HG02759 (cell line): ENCODE measurements at regions not wholly inside any gene's neighbourhood (a gene's known extent, or its start where the extent isn't known, plus 50 kb on each side); places are given as distances from the start of the nearest gene placed in this dataset.
A peak's percentile ranks its signal among the peaks of the same experiment; 100 is the strongest.
"Not testable (repeated sequence)": the region's sequence is repeated elsewhere in the genome, so short reads cannot be mapped to it uniquely, and the experiment has no call there.

Source experiments
- ATAC-seq: cut with Tn5 transposase; IDR thresholded peaks from one replicate; pipeline ENCODE4 v1.9.1; 2021; ENCODE audit warnings: mild to moderate bottlenecking, moderate library complexity; ENCODE audit not compliant: unreplicated experiment

DNA sequence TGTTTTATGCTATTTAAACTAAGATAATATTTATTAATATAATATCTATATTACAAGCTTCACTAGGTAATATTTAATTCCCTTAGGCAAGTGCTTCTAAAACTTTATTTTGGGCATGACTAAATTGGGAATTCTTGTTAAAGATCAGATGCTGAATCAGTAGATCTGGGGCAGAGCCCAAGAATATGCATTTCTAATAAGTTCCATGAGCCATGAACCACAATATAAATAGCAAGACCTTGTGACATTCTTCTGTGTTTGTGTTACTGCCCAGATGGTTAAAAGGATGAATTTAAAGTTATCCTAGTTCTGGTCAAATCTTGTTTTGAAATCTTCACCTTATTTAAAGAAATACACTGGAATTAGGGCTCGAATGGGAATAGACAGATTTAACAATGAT is 258.4 kb upstream of the CACNA2D1 start:
- ATAC-seq, result no peak

DNA sequence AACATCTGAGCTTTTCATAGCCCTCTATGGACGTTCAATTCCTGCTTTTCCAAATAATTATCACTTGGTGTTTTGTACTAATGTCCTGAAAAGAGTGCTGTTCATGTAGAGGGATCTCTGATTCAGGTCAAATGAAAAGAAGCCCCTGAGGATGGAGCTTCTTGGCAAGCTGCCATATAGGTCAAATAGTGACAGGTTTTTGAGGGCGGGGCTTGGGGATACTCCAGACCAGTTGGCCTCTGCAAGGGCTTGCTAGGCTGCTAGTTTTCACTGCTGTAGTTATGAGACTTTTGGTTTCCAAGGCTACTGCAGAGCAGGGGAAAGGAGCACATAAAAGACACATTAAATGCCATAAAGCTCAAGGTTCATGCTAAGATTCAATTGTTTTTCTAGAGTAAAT is 257.2 kb upstream of the CACNA2D1 start:
- no peak for ATAC-seq

DNA sequence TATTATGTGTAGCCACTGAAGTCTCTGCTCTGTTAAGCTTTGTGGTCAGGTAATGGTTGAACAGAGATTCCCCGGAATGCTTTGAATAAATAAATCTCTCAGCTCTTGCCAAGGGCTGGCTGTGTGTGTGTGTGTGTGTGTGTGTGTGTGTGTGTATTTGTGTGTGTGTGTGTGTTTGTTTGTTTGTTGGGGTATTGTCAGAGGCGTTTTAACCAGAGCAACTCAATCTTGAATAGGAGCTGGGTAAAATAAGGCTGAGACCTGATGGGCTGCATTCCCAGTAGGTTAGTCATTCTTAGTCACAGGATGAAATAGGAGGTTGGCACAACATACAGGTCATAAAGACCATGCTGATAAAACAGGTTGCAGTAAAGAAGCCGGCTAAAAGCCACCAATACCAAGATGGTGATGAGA is 256.2 kb upstream of the CACNA2D1 start:
- ATAC-seq, result no peak

DNA sequence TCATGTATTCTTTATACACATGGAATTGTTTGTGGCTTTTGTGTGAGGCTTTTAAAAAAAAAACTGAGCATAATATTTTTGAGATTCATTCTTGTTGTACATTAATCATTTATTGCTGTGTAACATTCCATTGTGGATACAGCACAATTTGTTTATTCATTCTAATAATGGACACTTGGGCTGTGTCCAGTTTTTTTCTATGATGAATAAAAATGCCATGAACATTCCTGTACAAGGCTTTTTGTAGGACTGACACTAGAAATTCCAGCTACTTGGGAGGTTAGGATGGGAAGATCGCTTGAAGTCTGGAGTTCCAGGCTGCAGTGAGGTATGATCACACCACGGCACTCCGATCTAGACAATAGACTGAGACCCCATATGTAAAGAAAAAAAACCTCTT is 254.3 kb upstream of the CACNA2D1 start:
- ATAC-seq, result no peak

- no peak for ATAC-seq
These were observed 253.1 kb upstream of the CACNA2D1 start for GRCh38 chr7:82696631-82697030.

- no peak for ATAC-seq
These were observed 250.4 kb upstream of the CACNA2D1 start for GRCh38 chr7:82694022-82694421.

DNA sequence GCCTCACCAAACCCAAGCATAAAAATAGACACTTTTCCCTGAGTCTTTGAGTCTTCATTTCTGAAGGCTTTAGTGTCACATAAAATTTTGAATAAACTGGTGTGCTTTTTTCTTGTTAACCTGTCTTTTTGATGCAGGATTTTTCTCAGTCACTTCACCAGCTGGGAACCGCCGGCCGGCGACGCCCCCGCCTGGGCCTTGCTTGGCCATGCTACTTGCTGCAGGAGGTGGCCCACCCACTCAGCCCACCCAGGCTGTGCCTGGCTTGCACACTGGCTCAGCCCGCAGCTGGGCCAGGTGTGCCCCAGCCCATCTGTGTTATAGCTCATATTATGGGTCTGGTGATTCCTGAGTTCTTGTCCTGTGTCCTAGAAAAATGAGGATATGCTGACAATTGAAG is 247.4 kb upstream of the CACNA2D1 start:
- ATAC-seq, result no peak

DNA sequence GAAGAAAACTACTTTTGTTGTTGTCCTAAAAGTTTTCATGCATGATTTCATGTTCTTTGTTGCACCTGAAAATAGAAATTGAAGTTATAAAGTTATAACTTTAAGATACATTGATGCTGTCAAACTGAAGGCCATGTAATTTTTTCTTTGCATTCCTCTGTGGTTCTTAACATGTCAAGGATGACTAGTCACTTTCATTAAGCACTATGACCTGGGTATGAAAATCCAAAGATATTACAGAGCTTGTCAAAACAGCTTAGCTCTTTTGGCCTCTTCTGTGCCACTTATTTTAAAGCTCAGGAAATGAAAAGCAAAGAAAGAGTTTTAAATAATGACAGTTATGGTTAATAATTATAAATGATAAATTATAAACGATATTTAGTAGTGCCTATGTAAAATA is 241.6 kb upstream of the CACNA2D1 start:
- ATAC-seq, result no peak

DNA sequence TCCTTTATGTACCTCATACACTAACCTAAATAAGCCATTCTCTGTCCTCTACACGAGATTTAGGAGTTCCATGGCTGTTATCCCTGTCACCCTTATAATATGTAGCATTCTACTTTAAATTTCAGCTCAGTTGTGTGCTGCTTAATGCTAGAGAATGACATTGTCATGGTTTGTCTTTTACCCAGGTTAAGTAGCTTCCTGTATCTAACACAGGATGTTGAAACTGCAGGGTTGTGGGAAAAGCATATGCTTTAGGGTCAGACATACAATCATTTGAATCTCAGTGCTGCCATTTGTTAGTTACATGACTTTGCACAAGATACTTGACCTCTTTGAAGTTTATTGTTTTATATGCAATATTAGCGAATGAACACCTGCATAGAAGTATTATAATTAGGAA is 235.1 kb upstream of the CACNA2D1 start:
- no peak for ATAC-seq

GRCh38 chr7:82678259-82678658 is 234.7 kb upstream of the CACNA2D1 start:
- no peak for ATAC-seq

DNA sequence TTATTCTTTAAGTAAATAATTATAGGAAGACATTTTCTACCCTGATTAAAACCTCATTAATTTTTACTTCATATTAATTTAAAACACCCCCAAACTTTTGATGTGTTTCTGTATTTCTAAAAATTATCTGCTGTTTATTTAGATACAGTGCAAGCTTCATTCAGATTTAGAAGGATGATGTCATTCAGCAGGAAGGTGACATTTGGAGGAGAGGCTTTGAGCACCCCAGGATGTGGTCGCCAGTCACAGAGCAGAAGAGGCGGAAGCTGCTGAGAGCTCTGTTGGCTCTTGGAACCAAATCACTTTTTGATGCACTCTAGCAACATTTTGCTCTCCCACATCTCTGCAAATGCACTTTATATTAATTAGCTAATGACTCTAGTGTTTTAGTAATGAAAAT is 233.9 kb upstream of the CACNA2D1 start:
- peak; percentile 67 for ATAC-seq

GRCh38 chr7:82676777-82677463 is 233.3 kb upstream of the CACNA2D1 start:
- ATAC-seq, result no peak

GRCh38 chr7:82675396-82675795 is 231.8 kb upstream of the CACNA2D1 start:
- ATAC-seq, result no peak

GRCh38 chr7:82674268-82674667 is 230.7 kb upstream of the CACNA2D1 start:
- no peak for ATAC-seq

GRCh38 chr7:82672078-82672477 is 228.5 kb upstream of the CACNA2D1 start:
- ATAC-seq, result no peak

GRCh38 chr7:82669141-82669540 is 225.6 kb upstream of the CACNA2D1 start:
- ATAC-seq, result no peak

DNA sequence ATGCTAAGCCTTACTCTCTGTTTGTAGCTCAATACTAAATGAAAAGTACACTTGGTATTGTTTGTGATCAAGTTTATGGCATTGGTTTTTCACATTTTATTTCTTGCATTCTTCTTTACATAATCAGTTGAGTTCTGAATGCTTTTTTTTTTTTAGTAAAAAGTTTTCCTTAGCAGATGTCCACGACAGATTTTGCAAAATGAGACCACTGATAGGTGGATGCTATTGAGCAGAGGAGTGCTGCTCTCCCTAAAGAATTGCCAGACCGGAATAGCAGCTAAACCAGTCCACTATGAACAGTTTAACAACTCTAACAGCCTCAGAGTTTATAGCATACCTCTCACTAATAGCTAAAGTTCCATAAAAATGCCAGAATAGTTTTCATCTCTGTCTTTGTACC is 225.1 kb upstream of the CACNA2D1 start:
- ATAC-seq, result no peak

DNA sequence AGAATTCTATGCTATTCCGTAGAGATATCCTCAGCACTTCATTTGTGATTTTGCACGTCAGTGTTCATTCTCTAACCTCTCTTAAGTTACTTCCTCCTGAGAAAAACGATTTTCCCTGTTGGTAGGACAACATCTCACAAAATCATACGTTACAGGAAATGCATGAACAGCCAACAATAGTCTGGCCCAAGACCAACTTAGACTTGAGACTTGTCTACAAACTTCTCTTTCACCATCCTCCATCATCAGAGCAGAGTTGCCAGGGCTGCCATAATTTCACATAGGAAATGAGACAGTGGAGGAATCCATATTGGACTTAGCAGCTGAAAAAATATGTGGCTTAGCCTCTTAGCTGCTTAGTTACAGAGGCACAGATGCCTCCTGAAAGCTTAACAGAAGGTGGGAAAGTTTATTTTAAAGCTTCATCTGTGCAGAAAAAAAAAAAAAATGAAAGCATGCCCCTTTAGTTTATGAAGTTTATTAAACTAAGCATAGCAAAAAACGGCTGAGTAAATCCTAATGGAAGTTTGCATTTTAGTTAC is 222.5 kb upstream of the CACNA2D1 start:
- no peak for ATAC-seq

DNA sequence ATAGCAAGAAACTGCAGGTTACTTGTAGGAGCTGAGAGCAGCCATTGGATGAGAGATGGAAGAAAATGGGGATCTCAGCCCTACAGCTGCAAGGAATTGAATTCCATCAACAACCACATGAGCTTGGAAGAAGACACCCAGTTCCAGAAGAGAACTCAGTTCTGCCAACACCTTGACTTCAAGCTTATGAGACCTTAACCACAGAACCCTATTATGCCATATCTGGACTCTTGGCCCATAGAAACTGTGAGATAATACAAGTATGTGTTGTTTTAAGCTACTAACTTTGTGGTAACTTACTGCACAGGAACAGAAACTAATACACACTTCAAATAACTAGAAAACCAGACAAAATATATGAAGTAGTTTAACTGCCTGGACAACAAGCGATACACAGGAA is 212.4 kb upstream of the CACNA2D1 start:
- ATAC-seq, result no peak

- ATAC-seq, result not testable (repeated sequence)
These were observed 206.5 kb upstream of the CACNA2D1 start for GRCh38 chr7:82650095-82650494.

- no peak for ATAC-seq
These were observed 190.0 kb upstream of the CACNA2D1 start for GRCh38 chr7:82633592-82633991.

DNA sequence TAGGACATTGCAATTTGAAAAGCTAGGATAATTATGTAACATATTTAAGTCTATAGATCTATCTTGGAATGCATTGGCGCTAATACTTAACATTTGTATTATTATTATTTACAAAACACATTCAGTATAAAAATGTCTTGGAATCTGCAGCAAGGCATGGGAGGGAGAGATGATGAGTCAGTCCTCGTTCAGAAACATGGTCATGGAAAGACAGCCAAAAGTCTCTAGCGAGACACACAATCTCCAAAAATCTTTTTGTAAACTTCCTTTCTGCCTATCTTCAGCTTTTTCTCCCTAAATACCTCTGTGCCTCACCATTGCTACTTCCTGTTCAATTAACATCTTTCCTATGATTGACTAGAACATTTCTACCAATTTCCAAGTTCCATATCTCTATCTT is 188.4 kb upstream of the CACNA2D1 start:
- ATAC-seq, result no peak

GRCh38 chr7:82629583-82629982 is 186.0 kb upstream of the CACNA2D1 start:
- no peak for ATAC-seq
